ENCODE measurements at regions not wholly inside any gene's neighbourhood (a gene's known extent, or its start where the extent isn't known, plus 50 kb on each side); places are given as distances from the start of the nearest gene placed in this dataset.

DNA sequence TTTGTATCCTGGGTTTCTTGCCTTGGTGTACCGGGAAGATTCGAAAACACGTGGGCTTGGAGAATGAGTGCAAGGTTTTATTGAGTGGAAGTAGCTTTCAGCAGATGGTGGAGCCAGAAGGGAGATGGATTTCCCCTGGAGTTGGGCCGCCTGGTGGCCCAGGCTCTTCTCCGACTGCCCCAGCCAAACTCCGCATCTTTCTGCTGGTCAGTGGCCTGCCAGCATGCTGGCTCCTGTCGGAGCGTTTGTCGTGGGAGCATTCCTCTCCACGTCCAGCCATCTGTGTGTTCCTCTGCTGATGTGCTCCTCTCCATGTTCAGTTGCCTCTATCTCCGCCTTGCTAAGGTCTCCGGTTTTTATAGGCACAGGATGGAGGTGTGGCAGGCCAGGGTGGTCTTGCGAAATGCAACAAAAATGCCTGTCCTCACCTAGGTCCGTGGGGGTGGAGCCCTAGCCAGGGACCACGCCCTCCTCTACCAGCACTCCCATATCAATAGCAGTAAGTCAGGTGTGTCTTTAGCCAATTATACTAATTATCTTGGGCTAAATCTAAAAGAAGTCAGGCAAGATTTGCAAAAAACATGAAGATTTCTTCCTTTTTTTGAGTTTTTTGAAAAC lies 745.8 kb upstream of the AMOT start:
- H3K4me1 ChIP-seq (ENCODE audit: insufficient read depth, low read length) = no peaks in the 10 kb centered on the region
- POLR2A ChIA-PET (ENCODE audit: unreplicated experiment) = no interaction called here
- no peak overlapping the region for H3K4me2 ChIP-seq (ENCODE audit: low read length)
- intact Hi-C loops (cut with micrococcal nuclease) = no loop called here
- TF ChIP-seq EZH2 (IDR thresholded peaks at IDR 0.05; ENCODE audit: low read length, unreplicated experiment) (no peak), EZH2phosphoT487 (IDR thresholded peaks at IDR 0.05; ENCODE audit: borderline replicate concordance, low read length) (no peak)
- TF ChIP-seq, protein P1, sequence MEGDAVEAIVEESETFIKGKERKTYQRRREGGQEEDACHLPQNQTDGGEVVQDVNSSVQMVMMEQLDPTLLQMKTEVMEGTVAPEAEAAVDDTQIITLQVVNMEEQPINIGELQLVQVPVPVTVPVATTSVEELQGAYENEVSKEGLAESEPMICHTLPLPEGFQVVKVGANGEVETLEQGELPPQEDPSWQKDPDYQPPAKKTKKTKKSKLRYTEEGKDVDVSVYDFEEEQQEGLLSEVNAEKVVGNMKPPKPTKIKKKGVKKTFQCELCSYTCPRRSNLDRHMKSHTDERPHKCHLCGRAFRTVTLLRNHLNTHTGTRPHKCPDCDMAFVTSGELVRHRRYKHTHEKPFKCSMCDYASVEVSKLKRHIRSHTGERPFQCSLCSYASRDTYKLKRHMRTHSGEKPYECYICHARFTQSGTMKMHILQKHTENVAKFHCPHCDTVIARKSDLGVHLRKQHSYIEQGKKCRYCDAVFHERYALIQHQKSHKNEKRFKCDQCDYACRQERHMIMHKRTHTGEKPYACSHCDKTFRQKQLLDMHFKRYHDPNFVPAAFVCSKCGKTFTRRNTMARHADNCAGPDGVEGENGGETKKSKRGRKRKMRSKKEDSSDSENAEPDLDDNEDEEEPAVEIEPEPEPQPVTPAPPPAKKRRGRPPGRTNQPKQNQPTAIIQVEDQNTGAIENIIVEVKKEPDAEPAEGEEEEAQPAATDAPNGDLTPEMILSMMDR (conservative IDR thresholded peaks at IDR 0.05; ENCODE audit: low read depth, low read length) = no peak
- ATAC-seq (no peak), DNase-seq (no peak)
- no peaks in the 10 kb centered on the region for H3K27me3 ChIP-seq (ENCODE audit: low read length)
- no peaks in the 10 kb centered on the region for H3K36me3 ChIP-seq (ENCODE audit: low read depth, low read length)
- CTCF ChIA-PET = no interaction called here
- no peaks in the 10 kb centered on the region for H3K9me2 ChIP-seq (replicated peaks; ENCODE audit: low read length)
- no peak overlapping the region for H3K4me3 ChIP-seq (ENCODE audit: low read length)
- H3F3A ChIP-seq (ENCODE audit: low read length, unreplicated experiment) = no peaks in the 10 kb centered on the region
- BruUV-seq (replicated peaks) = no TSS peak
- H4K20me1 ChIP-seq (ENCODE audit: low read length) = no peaks in the 10 kb centered on the region
- no peak overlapping the region for H3K27ac ChIP-seq (ENCODE audit: low read length)
- no peak overlapping the region for H2AFZ ChIP-seq (ENCODE audit: low read length)
- H3K9me3 ChIP-seq (ENCODE audit: low read length) = no peaks in the 10 kb centered on the region
- H3K9ac ChIP-seq (ENCODE audit: low read length) = no peak overlapping the region
- H3K79me2 ChIP-seq (ENCODE audit: low read length) = no peaks in the 10 kb centered on the region

- Histone ChIP-seq H3K9me3 (ENCODE audit: low read length) (no peaks in the 10 kb centered on the region), H3K4me1 (ENCODE audit: insufficient read depth, low read length) (no peaks in the 10 kb centered on the region), H3K9ac (ENCODE audit: low read length) (no peak overlapping the region), H2AFZ (ENCODE audit: low read length) (no peak overlapping the region), H3K4me2 (ENCODE audit: low read length) (no peak overlapping the region), H3K79me2 (ENCODE audit: low read length) (no peaks in the 10 kb centered on the region), H3K36me3 (ENCODE audit: low read depth, low read length) (no peaks in the 10 kb centered on the region), H3K27ac (ENCODE audit: low read length) (no peak overlapping the region), H3F3A (ENCODE audit: low read length, unreplicated experiment) (no peaks in the 10 kb centered on the region), H3K27me3 (ENCODE audit: low read length) (no peaks in the 10 kb centered on the region), H4K20me1 (ENCODE audit: low read length) (no peaks in the 10 kb centered on the region), H3K9me2 (replicated peaks; ENCODE audit: low read length) (no peaks in the 10 kb centered on the region), H3K4me3 (ENCODE audit: low read length) (no peak overlapping the region)
- DNase-seq (no peak), ATAC-seq (no peak)
- intact Hi-C loops (cut with micrococcal nuclease) = no loop called here
- BruUV-seq (replicated peaks) = no TSS peak
- TF ChIP-seq EZH2phosphoT487 (IDR thresholded peaks at IDR 0.05; ENCODE audit: borderline replicate concordance, low read length) (no peak), EZH2 (IDR thresholded peaks at IDR 0.05; ENCODE audit: low read length, unreplicated experiment) (no peak)
- TF ChIP-seq, protein P1 (conservative IDR thresholded peaks at IDR 0.05; ENCODE audit: low read depth, low read length) = no peak
- ChIA-PET CTCF (no interaction called here), POLR2A (ENCODE audit: unreplicated experiment) (no interaction called here)
Measured at GRCh38 chrX:113580486-113580885, 739.9 kb upstream of the AMOT start.

GRCh38 chrX:113558576-113558975 lies 717.9 kb upstream of the AMOT start:
- Histone ChIP-seq H3K79me2 (ENCODE audit: low read length) (no peaks in the 10 kb centered on the region), H3K27ac (ENCODE audit: low read length) (no peak overlapping the region), H3K36me3 (ENCODE audit: low read depth, low read length) (no peaks in the 10 kb centered on the region), H3F3A (ENCODE audit: low read length, unreplicated experiment) (no peaks in the 10 kb centered on the region), H3K4me3 (ENCODE audit: low read length) (no peak overlapping the region), H3K27me3 (ENCODE audit: low read length) (no peaks in the 10 kb centered on the region), H4K20me1 (ENCODE audit: low read length) (no peaks in the 10 kb centered on the region), H3K9me3 (ENCODE audit: low read length) (no peaks in the 10 kb centered on the region), H3K9ac (ENCODE audit: low read length) (no peak overlapping the region), H3K4me2 (ENCODE audit: low read length) (no peak overlapping the region), H2AFZ (ENCODE audit: low read length) (no peak overlapping the region), H3K4me1 (ENCODE audit: insufficient read depth, low read length) (no peaks in the 10 kb centered on the region), H3K9me2 (replicated peaks; ENCODE audit: low read length) (no peaks in the 10 kb centered on the region)
- ATAC-seq (no peak), DNase-seq (no peak)
- TF ChIP-seq EZH2phosphoT487 (IDR thresholded peaks at IDR 0.05; ENCODE audit: borderline replicate concordance, low read length) = no peak
- TF ChIP-seq, protein P1 (conservative IDR thresholded peaks at IDR 0.05; ENCODE audit: low read depth, low read length) = no peak
- TF ChIP-seq EZH2 (IDR thresholded peaks at IDR 0.05; ENCODE audit: low read length, unreplicated experiment) = no peak
- ChIA-PET CTCF (no interaction called here), POLR2A (ENCODE audit: unreplicated experiment) (no interaction called here)
- no TSS peak for BruUV-seq (replicated peaks)
- intact Hi-C loops (cut with micrococcal nuclease) = no loop called here
